NCI-H524 treated with DMSO at 0.1 percent for 48 hours (cell line): ENCODE measurements at regions not wholly inside any gene's neighbourhood (a gene's known extent, or its start where the extent isn't known, plus 50 kb on each side); places are given as distances from the start of the nearest gene placed in this dataset.
"Not testable (repeated sequence)": the region's sequence is repeated elsewhere in the genome, so short reads cannot be mapped to it uniquely, and the experiment has no call there.

Source experiments
- DNase-seq: peaks from one replicate; lab custom pipeline; 2025; lab: John Stamatoyannopoulos, UW

DNA sequence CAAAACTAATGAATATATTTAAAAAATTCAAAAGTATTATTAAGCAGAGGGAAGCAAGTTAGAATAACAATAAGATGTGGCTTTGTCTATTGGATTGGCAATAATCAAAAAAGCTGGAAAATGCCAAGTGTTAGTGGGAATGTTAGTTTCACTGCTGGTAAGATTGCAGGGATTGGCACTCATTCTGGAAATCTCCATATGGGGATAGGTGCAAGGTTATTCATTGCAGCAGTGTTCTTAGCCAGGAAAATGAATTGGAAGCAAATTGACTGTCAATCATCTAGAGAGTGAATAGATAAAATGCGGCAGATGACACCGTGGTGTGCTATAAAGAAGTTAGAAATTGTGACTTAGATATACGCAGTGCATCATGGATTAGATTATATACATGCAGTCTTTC, 1615.5 kb upstream of the PCDH7 start:
- no peak for DNase-seq

DNA sequence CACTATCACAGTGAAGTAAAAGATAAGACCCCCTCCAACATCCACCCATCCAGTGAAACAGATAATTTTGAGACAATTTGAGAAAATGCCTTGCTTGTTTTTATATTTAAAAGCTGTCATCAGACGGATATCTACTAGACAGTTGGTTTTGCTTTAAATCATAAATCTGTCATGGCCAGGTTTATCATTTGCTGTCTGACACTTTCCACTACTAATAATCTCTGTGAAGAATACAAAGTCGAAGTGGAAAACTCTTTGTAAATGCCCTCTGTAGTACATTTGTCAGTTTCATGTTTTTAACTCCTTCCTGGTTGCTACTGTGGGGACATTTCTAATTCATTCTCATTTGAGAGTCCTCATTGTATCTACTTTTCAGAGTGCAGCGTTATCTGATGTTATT, 1606.2 kb upstream of the PCDH7 start:
- DNase-seq: no peak

DNA sequence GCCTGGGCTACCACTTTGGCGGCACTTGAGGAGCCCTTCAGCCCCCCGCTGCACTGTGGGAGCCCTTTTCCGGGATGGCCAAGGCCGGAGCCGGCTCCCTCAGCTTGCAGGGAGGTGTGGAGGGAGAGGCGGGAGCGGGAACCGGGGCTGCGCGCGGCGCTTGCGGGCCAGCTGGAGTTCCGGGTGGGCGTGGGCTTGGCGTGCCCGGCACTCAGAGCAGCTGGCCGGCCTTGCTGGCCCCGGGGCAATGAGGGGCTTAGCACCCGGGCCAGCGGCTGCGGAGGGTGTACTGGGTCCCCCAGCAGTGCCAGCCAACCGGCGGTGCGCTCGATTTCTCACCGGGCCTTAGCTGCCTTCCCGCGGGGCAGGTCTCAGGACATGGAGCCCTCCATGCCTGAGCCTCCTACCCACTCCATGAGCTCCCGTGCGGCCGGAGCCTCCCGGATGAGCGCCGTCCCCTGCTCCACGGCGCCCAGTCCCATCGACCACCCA, 1602.9 kb upstream of the PCDH7 start:
- not testable (repeated sequence) for DNase-seq

GRCh38 chr4:29121586-29121985, 1598.6 kb upstream of the PCDH7 start:
- no peak for DNase-seq

DNA sequence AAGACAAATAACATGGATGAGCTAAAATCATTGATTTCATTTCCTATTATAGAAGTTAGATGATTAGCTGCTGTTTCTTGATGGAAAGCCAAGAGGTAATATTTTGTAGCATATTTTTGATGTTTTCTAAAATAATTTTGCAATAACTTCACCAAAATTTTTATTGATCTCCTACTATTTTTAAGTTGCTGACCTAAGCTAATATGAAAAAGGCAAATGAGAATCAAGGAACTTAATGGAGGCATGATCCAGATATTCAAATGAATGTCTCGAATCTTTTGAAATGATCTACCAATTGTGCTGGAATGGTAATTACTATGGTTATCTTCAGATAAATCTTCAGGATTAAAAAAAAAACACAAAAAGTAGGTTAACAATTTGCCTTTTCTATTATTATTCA, 1591.4 kb upstream of the PCDH7 start:
- no peak for DNase-seq

GRCh38 chr4:29131304-29131703, 1588.9 kb upstream of the PCDH7 start:
- DNase-seq: no peak

DNA sequence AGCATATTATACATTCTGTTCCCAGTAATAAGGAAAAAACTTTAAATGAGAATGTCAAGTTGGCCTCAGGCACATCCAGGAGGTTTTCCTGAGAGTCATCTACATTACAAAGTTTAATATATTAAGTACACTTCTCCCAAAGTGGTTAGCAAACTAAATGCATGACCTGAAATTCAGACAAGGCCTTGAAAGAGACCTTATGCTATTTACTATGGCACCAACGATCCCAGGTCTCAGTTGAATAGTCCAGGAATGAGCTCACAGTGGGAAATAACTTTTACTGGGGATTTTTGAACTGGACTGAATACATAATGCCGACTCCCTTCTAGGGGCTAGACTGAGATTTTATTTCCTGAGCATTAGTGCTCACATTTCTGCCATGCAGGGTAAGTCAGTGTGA, 1577.5 kb upstream of the PCDH7 start:
- no peak for DNase-seq

DNA sequence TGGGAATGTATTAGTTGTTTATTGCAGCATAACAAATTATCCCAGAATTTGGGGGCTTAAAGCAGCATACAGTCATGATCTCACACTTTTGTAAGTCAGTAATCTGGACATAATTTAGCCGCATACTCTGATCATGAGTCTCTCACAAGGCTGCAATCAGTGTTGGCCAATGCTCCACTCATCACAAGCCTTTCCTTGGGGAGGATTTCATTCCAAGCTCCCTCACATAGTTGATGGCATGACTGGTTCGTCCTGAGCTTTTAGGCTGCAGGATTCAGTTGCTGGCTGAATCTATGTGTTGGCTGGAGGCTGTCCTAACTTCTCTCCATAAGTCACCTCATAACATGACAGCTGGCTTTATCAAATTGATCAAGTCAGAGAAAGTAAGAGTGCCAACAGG, 1568.6 kb upstream of the PCDH7 start:
- no peak for DNase-seq

DNA sequence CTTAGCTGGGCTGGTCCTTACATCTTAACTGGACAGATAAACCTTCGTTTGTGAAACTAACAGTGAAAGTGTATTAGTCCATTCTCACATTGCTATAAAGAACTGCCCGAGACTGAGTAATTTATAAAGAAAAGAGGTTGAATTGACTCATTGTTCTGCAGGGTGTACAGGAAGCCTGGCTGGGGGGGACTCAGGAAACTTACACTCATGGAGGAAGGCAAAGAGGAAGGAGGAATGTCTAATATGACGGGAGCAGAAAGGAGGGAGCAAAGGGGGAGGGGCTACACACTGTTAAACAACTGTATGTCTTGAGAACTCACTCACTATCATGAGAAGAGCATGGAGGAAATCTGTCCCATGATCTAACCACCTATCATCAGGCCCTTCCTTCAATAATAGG, 1566.5 kb upstream of the PCDH7 start:
- DNase-seq: no peak

- DNase-seq: no peak
These were observed 1544.9 kb upstream of the PCDH7 start for GRCh38 chr4:29175291-29175690.

- no peak for DNase-seq
These were observed 1521.1 kb upstream of the PCDH7 start for GRCh38 chr4:29199025-29199424.

- DNase-seq: no peak
These were observed 1520.7 kb upstream of the PCDH7 start for GRCh38 chr4:29199485-29199884.

GRCh38 chr4:29213020-29213419, 1507.1 kb upstream of the PCDH7 start:
- DNase-seq: no peak

GRCh38 chr4:29220761-29221160, 1499.4 kb upstream of the PCDH7 start:
- DNase-seq: no peak

GRCh38 chr4:29224911-29225310, 1495.3 kb upstream of the PCDH7 start:
- no peak for DNase-seq

GRCh38 chr4:29240641-29241040, 1479.5 kb upstream of the PCDH7 start:
- no peak for DNase-seq

GRCh38 chr4:29243054-29243453, 1477.1 kb upstream of the PCDH7 start:
- DNase-seq: no peak

DNA sequence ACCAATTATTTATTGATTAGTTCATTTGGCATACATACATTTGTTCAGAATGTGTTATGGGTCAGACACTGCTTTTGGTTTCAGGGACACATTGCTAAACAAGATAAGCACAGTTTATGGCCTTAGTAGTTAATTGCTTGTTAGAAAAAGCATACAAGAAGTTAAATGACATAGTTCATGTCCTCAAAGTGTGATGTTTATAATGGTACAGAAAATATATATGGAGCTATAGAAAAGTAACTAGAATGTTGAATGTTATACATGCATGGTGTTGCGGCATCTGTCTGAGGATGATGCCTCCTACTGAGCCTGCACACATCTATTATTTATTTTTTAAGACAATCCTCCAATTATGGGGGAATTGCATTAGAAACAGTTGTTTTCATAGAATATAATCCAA, 1476.3 kb upstream of the PCDH7 start:
- DNase-seq: no peak

GRCh38 chr4:29259556-29259955, 1460.6 kb upstream of the PCDH7 start:
- DNase-seq: no peak

DNA sequence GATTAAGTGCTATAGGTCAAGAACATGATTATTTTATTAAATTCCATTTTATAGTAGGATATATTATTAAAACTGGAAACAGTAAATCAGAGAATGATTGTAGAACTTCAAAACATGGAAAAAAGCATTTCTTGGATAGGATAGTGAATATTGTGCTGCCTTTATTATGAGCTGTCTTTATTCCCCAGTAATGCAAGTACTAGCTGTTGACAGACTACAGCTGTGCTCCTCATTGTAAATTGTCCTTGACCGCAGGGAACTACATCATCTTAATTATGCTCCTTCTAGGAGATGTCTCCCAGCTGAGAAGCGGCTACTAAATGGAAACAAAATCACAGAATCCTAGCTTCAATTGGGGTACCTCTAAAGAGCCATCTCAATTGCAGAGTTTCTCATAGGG, 1457.2 kb upstream of the PCDH7 start:
- DNase-seq: no peak

- no peak for DNase-seq
These were observed 1444.0 kb upstream of the PCDH7 start for GRCh38 chr4:29276150-29276549.

DNA sequence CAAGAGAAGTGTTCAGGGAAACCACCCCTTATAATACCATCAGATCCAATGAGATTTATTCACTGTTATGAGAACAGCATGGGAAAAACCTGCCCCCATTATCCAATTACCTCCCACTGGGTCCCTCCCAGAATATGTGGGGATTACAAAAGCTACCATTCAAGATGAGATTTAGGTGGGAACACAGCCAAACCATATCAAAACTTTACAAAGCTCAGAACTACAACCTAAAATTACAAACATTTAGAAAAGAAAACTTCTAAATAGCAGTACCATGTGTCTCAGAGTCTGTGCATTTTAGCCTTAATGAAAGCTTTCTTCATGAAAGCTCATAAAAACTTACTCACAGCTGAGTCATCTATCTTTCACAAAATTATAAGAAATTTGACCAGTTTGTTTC, 1442.8 kb upstream of the PCDH7 start:
- DNase-seq: no peak

DNA sequence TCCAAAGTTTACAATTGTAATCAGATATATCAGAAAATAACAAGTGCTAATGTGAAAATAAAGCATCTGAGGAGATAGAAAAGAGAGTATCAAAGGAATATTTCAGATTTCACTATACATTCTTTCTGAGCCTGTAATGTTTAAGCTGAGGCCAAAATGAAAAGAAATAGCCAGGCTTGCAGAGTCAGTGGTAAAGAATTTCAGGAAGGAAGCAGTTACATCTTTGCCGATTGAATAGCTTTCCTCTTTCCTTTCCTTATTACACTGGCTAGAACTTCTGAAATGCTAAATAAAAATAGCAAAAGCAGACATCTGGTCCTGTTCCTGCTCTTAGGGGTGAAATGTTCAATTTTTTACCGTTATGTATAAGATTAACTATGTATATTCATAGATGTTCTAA, 1441.6 kb upstream of the PCDH7 start:
- DNase-seq: no peak

DNA sequence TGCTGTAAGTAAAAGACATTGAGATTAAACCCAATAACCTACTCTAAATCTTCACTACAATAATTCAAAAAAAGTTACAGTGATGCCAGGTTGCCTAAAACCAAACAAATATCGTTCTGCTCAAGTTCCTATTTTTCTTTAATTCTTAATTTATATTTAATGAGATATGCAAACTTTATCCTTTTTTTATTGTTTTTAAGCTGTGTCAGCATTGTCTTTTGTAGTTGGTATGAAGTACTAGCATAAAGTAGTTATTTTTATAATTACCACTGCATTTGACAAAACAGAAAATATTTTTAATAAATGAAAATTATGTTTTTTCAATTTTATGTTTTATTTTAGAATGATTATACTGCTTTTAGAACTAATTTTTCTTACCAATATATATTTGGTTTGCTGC, 1431.1 kb upstream of the PCDH7 start:
- DNase-seq: no peak

GRCh38 chr4:29295280-29295679, 1424.9 kb upstream of the PCDH7 start:
- no peak for DNase-seq
